HepG2 (cell line): ENCODE measurements at regions not wholly inside any gene's neighbourhood (a gene's known extent, or its start where the extent isn't known, plus 50 kb on each side); places are given as distances from the start of the nearest gene placed in this dataset.

Source experiments
- DMAP1 ChIP-seq: IDR thresholded peaks from 2 replicates; pipeline ENCODE4 v1.6.1; 2016
- MTERF4 ChIP-seq: sonication (generic); formaldehyde crosslinking; IDR thresholded peaks from 2 replicates; pipeline ENCODE4 v1.8.0; 2023; ENCODE audit warnings: mild to moderate bottlenecking, missing genetic modification reagents
- PHF21A ChIP-seq: sonication (generic); formaldehyde crosslinking; IDR thresholded peaks from 2 replicates; pipeline ENCODE4 v1.5.0; 2020; ENCODE audit warnings: mild to moderate bottlenecking, missing genetic modification reagents
- RFX1 ChIP-seq: fragments of 450-650 bp; IDR thresholded peaks from 2 replicates; pipeline ENCODE4 v1.6.1; 2017
- SOX5 ChIP-seq: IDR thresholded peaks from 2 replicates; pipeline ENCODE4 v1.6.1; 2016; ENCODE audit warnings: borderline replicate concordance
- ZBTB20 ChIP-seq: sonication (generic); formaldehyde crosslinking; IDR thresholded peaks from 2 replicates; pipeline ENCODE4 v1.8.1; 2023; ENCODE audit warnings: missing genetic modification reagents, low read depth, mild to moderate bottlenecking, borderline replicate concordance
- ZBTB8A ChIP-seq: sonication (generic); formaldehyde crosslinking; IDR thresholded peaks from 2 replicates; pipeline ENCODE4 v1.4.0; 2020; ENCODE audit warnings: mild to moderate bottlenecking, low read depth, missing genetic modification reagents, borderline replicate concordance
- ZNF136 ChIP-seq: sonication (generic); formaldehyde crosslinking; IDR thresholded peaks from 2 replicates; pipeline ENCODE4 v1.8.1; 2022; ENCODE audit warnings: low read depth, mild to moderate bottlenecking, moderate library complexity, missing genetic modification reagents

- TF ChIP-seq ZNF136 (CRISPR knock-in tag) (no peak), ZBTB8A (CRISPR knock-in tag) (no peak), PHF21A (no peak), DMAP1 (no peak), SOX5 (CRISPR knock-in tag) (no peak), ZBTB20 (CRISPR knock-in tag) (no peak), RFX1 (no peak), MTERF4 (CRISPR knock-in tag) (no peak)
Measured at GRCh38 chrX:16462912-16463311, 187.0 kb upstream of the S100G start.
